GM06990 (cell line): ENCODE measurements at regions not wholly inside any gene's neighbourhood (a gene's known extent, or its start where the extent isn't known, plus 50 kb on each side); places are given as distances from the start of the nearest gene placed in this dataset.

Experiments
- DNase-seq: peaks from one replicate; pipeline ENCODE4 v3.0.0-alpha.2; 2011; ENCODE audit not compliant: insufficient read length; ENCODE audit errors: extremely low read depth
- H3K27me3 ChIP-seq: replicated peaks from 2 replicates; pipeline ENCODE4 v1.6.0; 2011; ENCODE audit warnings: low read length; ENCODE audit not compliant: control insufficient read depth, insufficient read depth
- H3K36me3 ChIP-seq: 2 replicates; pipeline ENCODE4 v1.5.1; 2011; ENCODE audit warnings: low read length; ENCODE audit not compliant: control insufficient read depth, insufficient read depth
- H3K4me3 ChIP-seq: replicated peaks from 2 replicates; pipeline ENCODE4 v1.5.1; 2011; ENCODE audit warnings: low read depth, mild to moderate bottlenecking, control low read depth, low read length
- CTCF ChIP-seq: IDR thresholded peaks from 2 replicates; pipeline ENCODE4 v1.5.1; 2011; ENCODE audit warnings: low read length, control low read depth, mild to moderate bottlenecking, inconsistent platforms; ENCODE audit not compliant: insufficient read depth, poor library complexity, severe bottlenecking

- Histone ChIP-seq H3K4me3 (no peak overlapping the region), H3K36me3 (no peaks in the 10 kb centered on the region), H3K27me3 (no peaks in the 10 kb centered on the region)
- no peak for DNase-seq
- no peak for TF ChIP-seq CTCF
These were observed 493.7 kb downstream of the ENC1 start for GRCh38 chr5:74146796-74147195.

GRCh38 chr5:74145951-74146350, 494.6 kb downstream of the ENC1 start:
- H3K36me3 ChIP-seq, result no peaks in the 10 kb centered on the region
- TF ChIP-seq CTCF, result no peak
- DNase-seq, result no peak
- H3K27me3 ChIP-seq, result no peaks in the 10 kb centered on the region
- H3K4me3 ChIP-seq, result no peak overlapping the region

DNA sequence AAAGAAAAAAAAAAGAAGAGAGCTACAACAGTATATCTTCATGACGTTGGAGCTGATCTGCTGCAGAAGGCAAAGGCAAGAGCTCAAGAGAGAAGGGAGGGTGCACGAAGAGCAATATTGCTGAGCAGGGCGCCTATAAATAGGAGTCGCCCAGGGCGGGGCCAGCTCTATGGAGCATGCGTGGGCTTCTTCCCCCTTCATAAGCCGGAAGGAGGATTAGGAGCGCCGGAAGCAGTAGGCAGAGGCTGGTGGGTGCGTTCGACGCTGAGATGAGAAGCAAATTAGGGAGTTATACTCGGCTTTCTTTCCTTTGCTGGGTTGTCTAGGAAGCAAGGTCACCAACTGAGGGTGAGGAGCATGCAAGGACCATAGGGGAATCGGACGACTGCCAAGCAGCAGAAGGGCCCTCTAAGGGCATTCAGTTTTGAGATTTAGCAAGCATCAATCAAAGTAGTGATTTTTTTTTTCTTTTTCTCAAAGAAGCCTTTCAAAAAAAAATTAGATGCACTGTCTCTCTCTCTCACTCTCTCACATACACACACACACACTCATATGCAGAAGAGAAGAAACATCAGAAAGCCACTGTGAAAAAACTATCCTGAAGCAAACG, 496.7 kb downstream of the ENC1 start:
- no peak for DNase-seq
- no peaks in the 10 kb centered on the region for H3K27me3 ChIP-seq
- no peak overlapping the region for H3K4me3 ChIP-seq
- H3K36me3 ChIP-seq, result no peaks in the 10 kb centered on the region
- no peak for TF ChIP-seq CTCF

GRCh38 chr5:74143151-74143550, 497.4 kb downstream of the ENC1 start:
- no peak for DNase-seq
- Histone ChIP-seq H3K4me3 (no peak overlapping the region), H3K27me3 (no peaks in the 10 kb centered on the region), H3K36me3 (no peaks in the 10 kb centered on the region)
- no peak for TF ChIP-seq CTCF

DNA sequence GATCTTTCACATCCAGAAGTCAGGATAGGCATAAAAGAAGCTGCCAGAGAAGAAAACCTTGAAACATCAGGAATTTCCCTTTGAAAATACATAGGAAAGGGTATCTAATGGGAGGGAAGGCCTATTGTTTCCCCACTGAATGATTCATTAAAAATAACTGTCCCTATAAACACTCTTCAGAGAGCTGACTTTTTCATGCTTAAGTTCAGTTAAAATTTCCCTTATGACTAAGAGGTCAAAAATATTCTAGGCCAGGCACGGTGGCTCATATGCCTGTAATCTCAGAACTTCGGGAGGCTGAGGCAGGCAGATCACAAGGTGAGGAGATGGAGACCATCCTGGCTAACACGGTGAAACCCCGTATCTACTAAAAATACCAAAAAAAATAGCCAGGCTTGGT, 499.5 kb downstream of the ENC1 start:
- TF ChIP-seq CTCF, result no peak
- Histone ChIP-seq H3K27me3 (no peaks in the 10 kb centered on the region), H3K4me3 (no peak overlapping the region), H3K36me3 (no peaks in the 10 kb centered on the region)
- DNase-seq, result no peak

DNA sequence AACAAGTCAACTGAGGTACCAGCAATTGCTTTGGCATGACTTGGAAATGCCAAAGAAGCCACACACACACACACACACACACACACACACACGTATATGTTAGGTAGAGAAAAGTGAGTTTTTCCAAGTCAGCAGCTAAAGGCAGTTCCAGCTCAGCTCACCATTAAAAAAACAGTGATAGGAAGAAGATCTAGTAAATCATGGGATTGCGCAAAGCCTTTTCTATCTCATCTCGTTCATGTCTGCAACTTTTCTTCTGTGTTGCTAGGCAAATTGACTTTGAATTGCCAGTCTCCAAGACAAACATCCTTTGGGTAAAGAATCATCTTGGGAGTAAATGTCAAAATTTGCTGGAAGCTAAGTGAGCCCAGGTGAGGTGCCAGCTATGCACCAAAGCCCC, 500.1 kb downstream of the ENC1 start:
- no peaks in the 10 kb centered on the region for H3K27me3 ChIP-seq
- no peak for TF ChIP-seq CTCF
- DNase-seq, result no peak

More for the DNA sequence above, 500.1 kb downstream of the ENC1 start:
- no peaks in the 10 kb centered on the region for H3K36me3 ChIP-seq
- no peak overlapping the region for H3K4me3 ChIP-seq
